GM12872 (cell line): ENCODE measurements at regions not wholly inside any gene's neighbourhood (a gene's known extent, or its start where the extent isn't known, plus 50 kb on each side); places are given as distances from the start of the nearest gene placed in this dataset.

Experiments used
- TF ChIP-seq, protein P1 (sequence below): IDR thresholded peaks from 3 replicates; pipeline ENCODE4 v1.5.1; 2011; ENCODE audit warnings: low read depth, mild to moderate bottlenecking, low read length, moderate library complexity; ENCODE audit not compliant: insufficient read depth

DNA sequence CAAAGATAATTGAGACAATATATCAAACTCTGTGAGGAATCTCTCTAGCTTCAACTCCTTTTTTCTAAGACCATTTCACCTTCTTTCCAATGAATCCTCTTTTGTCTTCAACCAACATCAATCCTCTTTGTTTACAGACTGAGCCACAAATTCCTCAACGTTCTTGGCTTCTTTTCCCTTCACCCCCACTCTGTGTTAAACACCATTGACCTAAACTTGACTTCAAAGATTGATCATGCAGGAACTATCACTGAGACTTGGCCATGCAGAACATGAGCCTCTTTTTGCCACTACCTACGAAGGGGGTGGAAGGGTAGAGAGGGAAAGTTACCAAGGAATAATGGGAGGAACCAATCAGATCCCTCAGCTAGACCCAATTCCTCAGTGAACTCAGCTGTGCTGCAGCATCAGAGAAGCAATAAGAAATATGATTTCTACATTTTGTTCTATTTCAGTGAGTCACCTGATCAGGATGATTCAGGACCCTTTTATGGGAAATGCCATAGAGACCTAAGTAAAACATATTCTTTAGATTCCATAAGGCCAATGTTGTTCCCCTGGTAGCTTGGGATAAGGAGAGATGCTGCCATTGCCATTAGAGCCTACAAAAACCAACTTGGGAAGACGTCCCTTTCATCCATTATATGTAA lies 187.7 kb upstream of the RGMB start:
- TF ChIP-seq, protein P1, sequence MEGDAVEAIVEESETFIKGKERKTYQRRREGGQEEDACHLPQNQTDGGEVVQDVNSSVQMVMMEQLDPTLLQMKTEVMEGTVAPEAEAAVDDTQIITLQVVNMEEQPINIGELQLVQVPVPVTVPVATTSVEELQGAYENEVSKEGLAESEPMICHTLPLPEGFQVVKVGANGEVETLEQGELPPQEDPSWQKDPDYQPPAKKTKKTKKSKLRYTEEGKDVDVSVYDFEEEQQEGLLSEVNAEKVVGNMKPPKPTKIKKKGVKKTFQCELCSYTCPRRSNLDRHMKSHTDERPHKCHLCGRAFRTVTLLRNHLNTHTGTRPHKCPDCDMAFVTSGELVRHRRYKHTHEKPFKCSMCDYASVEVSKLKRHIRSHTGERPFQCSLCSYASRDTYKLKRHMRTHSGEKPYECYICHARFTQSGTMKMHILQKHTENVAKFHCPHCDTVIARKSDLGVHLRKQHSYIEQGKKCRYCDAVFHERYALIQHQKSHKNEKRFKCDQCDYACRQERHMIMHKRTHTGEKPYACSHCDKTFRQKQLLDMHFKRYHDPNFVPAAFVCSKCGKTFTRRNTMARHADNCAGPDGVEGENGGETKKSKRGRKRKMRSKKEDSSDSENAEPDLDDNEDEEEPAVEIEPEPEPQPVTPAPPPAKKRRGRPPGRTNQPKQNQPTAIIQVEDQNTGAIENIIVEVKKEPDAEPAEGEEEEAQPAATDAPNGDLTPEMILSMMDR: no peak

DNA sequence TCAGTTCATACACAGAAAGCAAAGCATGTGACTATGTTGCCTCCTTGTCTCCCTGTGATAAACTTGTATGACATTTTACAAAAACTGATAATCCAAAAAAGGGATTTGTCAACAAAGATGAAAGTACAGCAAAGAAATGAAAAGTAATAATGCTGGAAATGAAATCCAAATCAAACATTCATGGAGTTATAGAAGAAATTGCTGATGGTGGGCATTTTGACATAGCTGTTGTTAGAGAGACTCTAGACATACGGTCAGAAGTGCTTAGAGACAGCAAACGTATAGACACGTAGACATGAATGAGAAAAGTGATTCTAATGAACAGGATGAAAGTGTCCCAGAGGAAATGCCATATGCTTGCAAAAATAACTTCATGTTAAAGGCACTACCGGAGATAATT lies 186.9 kb upstream of the RGMB start:
- TF ChIP-seq, protein P1: no peak

DNA sequence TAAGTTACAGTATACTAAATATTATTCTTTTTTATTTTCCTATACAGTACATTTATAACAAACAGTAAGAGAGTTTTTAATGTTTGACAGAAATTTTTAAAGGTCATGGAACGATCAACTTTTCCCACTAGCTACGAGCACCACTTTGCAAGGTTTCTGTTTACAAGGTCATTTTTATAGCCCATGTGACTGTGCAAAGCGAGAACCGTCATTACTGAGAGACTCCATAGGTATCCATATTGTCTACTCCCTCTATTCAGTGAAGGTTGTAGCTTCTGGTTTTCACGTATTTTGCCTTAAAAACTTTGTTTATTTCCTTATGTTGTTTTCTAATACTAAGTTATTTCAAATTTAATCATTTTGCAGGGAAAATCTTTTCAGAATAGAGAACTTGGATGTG lies 186.3 kb upstream of the RGMB start:
- TF ChIP-seq, protein P1: no peak

DNA sequence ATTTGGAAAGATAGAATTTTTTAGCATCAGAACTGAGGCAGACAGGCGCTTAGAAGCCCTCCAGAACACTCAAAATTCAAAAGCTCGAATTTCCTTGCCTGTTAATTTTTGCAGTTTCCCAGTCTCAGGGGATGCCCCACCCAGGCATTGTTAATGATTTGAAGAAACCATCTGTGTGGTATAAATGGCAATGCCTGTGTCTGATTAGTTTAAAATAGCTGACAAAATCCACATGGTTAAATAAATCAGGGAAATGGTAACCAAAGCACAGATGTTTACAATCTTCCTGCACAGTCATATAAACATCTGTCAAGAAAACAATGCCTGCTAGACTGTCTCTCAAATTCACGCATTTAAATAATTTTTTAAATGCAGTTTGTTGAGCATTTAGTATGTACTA lies 185.2 kb upstream of the RGMB start:
- TF ChIP-seq, protein P1: no peak

DNA sequence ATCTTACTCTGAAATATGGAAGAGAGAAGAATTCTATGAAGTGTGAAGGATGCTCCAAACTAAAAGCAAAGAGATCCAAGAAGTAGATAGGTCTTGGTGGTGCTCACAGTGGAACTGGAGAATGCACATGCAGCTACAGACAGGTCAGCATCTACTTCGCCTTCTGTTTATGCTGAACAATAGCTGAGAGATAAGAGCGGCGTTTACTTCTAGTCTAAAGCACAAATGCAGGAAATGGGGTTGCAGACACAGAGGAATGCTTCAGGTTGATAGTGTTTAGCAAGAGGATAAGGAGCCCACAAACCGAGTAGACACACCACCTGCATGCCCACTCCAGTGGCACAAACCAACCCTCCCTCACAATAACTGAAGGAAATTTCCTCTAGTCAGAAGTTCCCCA lies 180.0 kb upstream of the RGMB start:
- TF ChIP-seq, protein P1: no peak

DNA sequence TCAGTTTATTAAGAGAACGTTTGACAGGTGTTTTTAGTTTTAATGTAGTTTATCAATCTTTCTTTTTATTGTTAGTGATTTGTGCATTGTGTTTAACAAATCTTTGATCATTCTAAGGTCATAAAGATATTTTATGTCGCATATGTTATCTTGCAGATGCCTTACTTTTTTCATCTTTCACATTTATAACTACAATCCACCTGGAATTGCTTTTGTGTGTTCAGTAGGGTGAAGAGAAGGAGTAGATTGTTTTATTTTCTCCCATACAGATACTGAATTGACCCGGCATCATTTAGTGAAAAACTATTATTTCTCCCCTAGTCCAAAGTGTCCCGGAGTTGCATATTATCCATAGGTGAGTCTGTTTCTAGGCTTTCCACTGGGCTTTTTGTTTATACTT lies 179.4 kb upstream of the RGMB start:
- TF ChIP-seq, protein P1: no peak

DNA sequence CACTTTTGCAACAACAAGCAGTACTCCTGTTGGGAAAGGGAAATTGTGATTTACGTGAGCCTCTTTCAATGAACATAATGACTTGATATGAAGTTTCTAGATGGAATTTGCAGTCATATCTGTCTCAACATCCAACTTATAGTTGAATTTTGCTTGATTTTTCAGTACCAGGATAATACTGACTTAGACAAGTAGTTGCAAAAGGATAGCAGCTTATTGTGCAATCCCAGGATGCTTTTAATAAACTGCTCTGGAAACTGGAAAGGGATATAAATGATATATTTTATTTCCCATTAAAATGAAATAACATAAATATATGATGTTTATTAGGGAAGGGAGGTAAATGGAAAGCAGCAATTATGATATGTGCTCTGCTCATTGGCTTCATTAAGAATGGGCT lies 174.4 kb upstream of the RGMB start:
- TF ChIP-seq, protein P1: no peak
